Thyroid gland (tissue), 4 donors: ENCODE measurements at regions not wholly inside any gene's neighbourhood (a gene's known extent, or its start where the extent isn't known, plus 50 kb on each side); places are given as distances from the start of the nearest gene placed in this dataset.

Experiments
- DNase-seq, 2 donors: peaks; one replicate each; pipeline ENCODE4 v3.0.0-alpha.2; 2019
- H3K27ac ChIP-seq, 3 donors: fragments of 200-600 bp; sonication (generic); 1 replicate in 2 of 3; 2 replicates in 1 of 3; pipeline ENCODE4 v1.5.1; 2016 to 2019; ENCODE audit warnings: mild to moderate bottlenecking in 1 of 3, moderate library complexity in 1 of 3
- H3K27me3 ChIP-seq: fragments of 200-600 bp; sonication (generic); one replicate; pipeline ENCODE4 v1.5.1; 2019
- H3K36me3 ChIP-seq, 2 donors: fragments of 200-600 bp; sonication (generic); one replicate each; pipeline ENCODE4 v1.5.1; 2016 to 2019
- H3K4me1 ChIP-seq, 2 donors: fragments of 200-600 bp; sonication (generic); one replicate each; pipeline ENCODE4 v1.5.1; 2017 to 2019
- H3K4me3 ChIP-seq, 3 donors: fragments of 200-600 bp; sonication (generic); replicated peaks in 1 of 3; 1 replicate in 2 of 3; 2 replicates in 1 of 3; pipeline ENCODE4 v1.5.1; 2016; ENCODE audit warnings: mild to moderate bottlenecking in 1 of 3
- H3K9me3 ChIP-seq: fragments of 200-600 bp; sonication (generic); one replicate; pipeline ENCODE4 v1.5.1; 2017
- POLR2A ChIP-seq, 2 donors: fragments of 450-650 bp; IDR thresholded peaks; one replicate each; pipeline ENCODE4 v1.6.1; 2017; ENCODE audit warnings: antibody characterized with exemption in 2 of 2, mild to moderate bottlenecking in 2 of 2, moderate library complexity in 1 of 2
- WGBS, 2 donors: methylation state at CpG; one replicate each; pipeline ENCODE4 v1.1.5; 2017; 5-methylcytosine and 5-hydroxymethylcytosine counted together
- intact Hi-C: fragments of 100-400 bp; cut with DNase I; formaldehyde crosslinking; loops from one replicate; pipeline ENCODE4 v1.15.1; 2023
- TF ChIP-seq, protein P1 (sequence below), 6 experiments: fragments of 200-600 bp in 3 of 6; fragments of 450-650 bp in 3 of 6; sonication (generic) in 3 of 6; IDR thresholded peaks; one replicate each; pipeline ENCODE4 v1.5.1; 2016 to 2019; ENCODE audit warnings: antibody characterized with exemption in 6 of 6, mild to moderate bottlenecking in 2 of 6, inconsistent platforms in 1 of 6, moderate library complexity in 1 of 6

- WGBS, 2 donors: 69 to 71% methylated on average over 6 of the region's 6 CpGs
- intact Hi-C loops: no loop called here
- no peak for TF ChIP-seq POLR2A (IDR thresholded peaks at IDR 0.05)
- TF ChIP-seq, protein P1, sequence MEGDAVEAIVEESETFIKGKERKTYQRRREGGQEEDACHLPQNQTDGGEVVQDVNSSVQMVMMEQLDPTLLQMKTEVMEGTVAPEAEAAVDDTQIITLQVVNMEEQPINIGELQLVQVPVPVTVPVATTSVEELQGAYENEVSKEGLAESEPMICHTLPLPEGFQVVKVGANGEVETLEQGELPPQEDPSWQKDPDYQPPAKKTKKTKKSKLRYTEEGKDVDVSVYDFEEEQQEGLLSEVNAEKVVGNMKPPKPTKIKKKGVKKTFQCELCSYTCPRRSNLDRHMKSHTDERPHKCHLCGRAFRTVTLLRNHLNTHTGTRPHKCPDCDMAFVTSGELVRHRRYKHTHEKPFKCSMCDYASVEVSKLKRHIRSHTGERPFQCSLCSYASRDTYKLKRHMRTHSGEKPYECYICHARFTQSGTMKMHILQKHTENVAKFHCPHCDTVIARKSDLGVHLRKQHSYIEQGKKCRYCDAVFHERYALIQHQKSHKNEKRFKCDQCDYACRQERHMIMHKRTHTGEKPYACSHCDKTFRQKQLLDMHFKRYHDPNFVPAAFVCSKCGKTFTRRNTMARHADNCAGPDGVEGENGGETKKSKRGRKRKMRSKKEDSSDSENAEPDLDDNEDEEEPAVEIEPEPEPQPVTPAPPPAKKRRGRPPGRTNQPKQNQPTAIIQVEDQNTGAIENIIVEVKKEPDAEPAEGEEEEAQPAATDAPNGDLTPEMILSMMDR (IDR thresholded peaks at IDR 0.05): no peak
- Histone ChIP-seq H3K4me1 (no peaks in the 10 kb centered on the region), H3K27ac (no peak overlapping the region), H3K4me3 (no peak overlapping the region), H3K27me3 (no peaks in the 10 kb centered on the region), H3K9me3 (no peaks in the 10 kb centered on the region), H3K36me3 (no peaks in the 10 kb centered on the region)
- DNase-seq: no peak
Observed at GRCh38 chr7:33711231-33712019, 193.9 kb upstream of the BMPER start.

DNA sequence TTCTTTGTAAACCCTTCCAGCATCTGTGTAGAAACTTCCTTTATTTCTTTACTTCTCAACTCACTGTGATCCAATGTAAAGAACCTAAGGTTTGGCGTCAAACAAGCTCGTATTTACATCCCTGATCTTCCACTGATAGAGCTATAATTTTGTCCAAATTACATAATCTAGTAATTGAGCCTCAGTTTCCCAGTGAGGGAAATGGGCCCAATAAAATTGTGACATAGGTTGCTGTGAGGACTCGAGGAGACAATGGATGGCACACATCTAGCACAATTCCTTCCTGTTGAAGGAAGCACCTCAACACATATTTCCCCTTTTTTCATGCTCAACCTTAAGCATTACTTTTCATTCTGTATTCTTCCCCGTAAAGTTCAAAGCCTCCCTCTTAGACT is 193.3 kb upstream of the BMPER start:
- Histone ChIP-seq H3K27ac (no peak overlapping the region), H3K36me3 (no peaks in the 10 kb centered on the region), H3K4me3 (no peak overlapping the region), H3K9me3 (no peaks in the 10 kb centered on the region), H3K27me3 (no peaks in the 10 kb centered on the region), H3K4me1 (peaks cover 0 to 2% of the 10 kb centered on the region in 2 donors)
- DNase-seq: no peak
- TF ChIP-seq POLR2A (IDR thresholded peaks at IDR 0.05): no peak
- TF ChIP-seq, protein P1 (IDR thresholded peaks at IDR 0.05): no peak
- WGBS, 2 donors: 93 to 94% methylated on average over 4 of the region's 4 CpGs
- intact Hi-C loops: no loop called here

DNA sequence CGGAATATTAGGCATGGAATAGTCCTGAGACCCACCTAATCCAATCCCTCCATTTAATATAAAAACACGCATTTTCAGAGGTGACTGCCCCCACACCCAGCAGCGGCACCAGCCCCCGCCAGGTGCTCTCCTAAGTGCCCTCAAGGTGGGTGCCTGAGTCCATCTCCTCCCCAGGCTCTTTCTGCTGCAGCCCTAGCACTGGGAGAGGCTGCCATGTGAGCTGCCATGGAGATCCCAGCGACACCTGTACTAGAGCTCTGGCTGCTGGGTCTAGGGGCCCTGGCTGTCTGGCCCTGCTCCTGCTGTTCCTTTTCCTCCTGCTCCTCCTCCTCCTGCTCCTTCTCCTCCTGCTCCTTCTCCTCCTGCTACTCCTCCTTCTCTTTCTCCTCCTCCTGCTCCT is 191.1 kb upstream of the BMPER start:
- H3K27me3 ChIP-seq: no peaks in the 10 kb centered on the region
- no peaks in the 10 kb centered on the region for H3K36me3 ChIP-seq
- 93 to 95% methylated on average over 5 of the region's 5 CpGs for WGBS, 2 donors
- H3K4me1 ChIP-seq: peaks cover 2 to 6% of the 10 kb centered on the region in 2 donors
- intact Hi-C loops: no loop called here
- no peak overlapping the region for H3K4me3 ChIP-seq
- H3K9me3 ChIP-seq: no peaks in the 10 kb centered on the region
- TF ChIP-seq, protein P1 (IDR thresholded peaks at IDR 0.05): no peak
- no peak for TF ChIP-seq POLR2A (IDR thresholded peaks at IDR 0.05)
- no peak for DNase-seq
- H3K27ac ChIP-seq: no peak overlapping the region

GRCh38 chr7:33716581-33717477 is 188.5 kb upstream of the BMPER start:
- peaks cover 2 to 6% of the 10 kb centered on the region in 2 donors for H3K4me1 ChIP-seq
- intact Hi-C loops: no loop called here
- H3K9me3 ChIP-seq: no peaks in the 10 kb centered on the region
- DNase-seq: no peak
- WGBS, 2 donors: 68 to 80% methylated on average over 2 of the region's 2 CpGs
- H3K27ac ChIP-seq: no peak overlapping the region
- H3K4me3 ChIP-seq: no peak overlapping the region
- no peak for TF ChIP-seq POLR2A (IDR thresholded peaks at IDR 0.05)
- TF ChIP-seq, protein P1 (IDR thresholded peaks at IDR 0.05): peak in 5 of 6 experiments; percentile 40 to 78 (median 68)
- no peaks in the 10 kb centered on the region for H3K36me3 ChIP-seq
- H3K27me3 ChIP-seq: no peaks in the 10 kb centered on the region
